WTC11 (cell line): ENCODE measurements at regions not wholly inside any gene's neighbourhood (a gene's known extent, or its start where the extent isn't known, plus 50 kb on each side); places are given as distances from the start of the nearest gene placed in this dataset.

ENCODE experiments used
- ATAC-seq: fragments of 200-7000 bp; cut with Tn5 transposase; 2 replicates; pipeline ENCODE4 v1.10.0; 2021; ENCODE audit warnings: mild to moderate bottlenecking, moderate library complexity
- CTCF ChIA-PET: fragments of 300-600 bp; sonication (Branson Sonifier 250); formaldehyde crosslinking; loops from one replicate; lab custom pipeline; 2021; ENCODE audit warnings: antibody characterized with exemption; lab: Charles Lee
- POLR2A ChIA-PET: fragments of 350-600 bp; sonication (Branson Sonifier 250); formaldehyde crosslinking; loops from one replicate; lab custom pipeline; 2021; ENCODE audit warnings: antibody characterized with exemption; lab: Charles Lee
- DNase-seq: peaks from one replicate; pipeline ENCODE4 v3.0.0; 2021; ENCODE audit warnings: low spot score
- H3K27ac Mint-ChIP-seq: 2 replicates; pipeline ENCODE4 v1.8.0; 2021; ENCODE audit warnings: mixed read lengths
- H3K27me3 Mint-ChIP-seq: 2 replicates; pipeline ENCODE4 v1.8.0; 2021; ENCODE audit warnings: low read depth, mild to moderate bottlenecking, moderate library complexity, mixed read lengths
- H3K36me3 Mint-ChIP-seq: 2 replicates; pipeline ENCODE4 v1.8.0; 2021; ENCODE audit warnings: mixed read lengths
- H3K4me1 Mint-ChIP-seq: 2 replicates; pipeline ENCODE4 v1.8.0; 2022; ENCODE audit warnings: mixed read lengths
- H3K4me3 Mint-ChIP-seq: 2 replicates; pipeline ENCODE4 v1.8.0; 2021; ENCODE audit warnings: mild to moderate bottlenecking, moderate library complexity, mixed read lengths
- H3K9me3 Mint-ChIP-seq: 2 replicates; pipeline ENCODE4 v1.8.0; 2021; ENCODE audit warnings: mixed read lengths
- ATF2 ChIP-seq: sonication (generic); formaldehyde crosslinking; IDR thresholded peaks from 2 replicates; pipeline ENCODE4 v1.8.1; 2022; ENCODE audit warnings: low read depth, missing genetic modification reagents, borderline replicate concordance
- CDX4 ChIP-seq: fragments of 250-450 bp; sonication (Bioruptor Pico); IDR thresholded peaks from 2 replicates; pipeline ENCODE4 v1.9.0; 2021; ENCODE audit warnings: moderate library complexity, mild to moderate bottlenecking, inconsistent platforms, borderline replicate concordance
- CREB1 ChIP-seq: sonication (generic); formaldehyde crosslinking; IDR thresholded peaks from 2 replicates; pipeline ENCODE4 v1.8.0; 2023; ENCODE audit warnings: mild to moderate bottlenecking, missing genetic modification reagents
- CTCF ChIP-seq: fragments of 200-600 bp; IDR thresholded peaks from 2 replicates; pipeline ENCODE4 v1.8.0; 2022; ENCODE audit warnings: antibody characterized with exemption
- E2F5 ChIP-seq: sonication (generic); formaldehyde crosslinking; IDR thresholded peaks from 2 replicates; pipeline ENCODE4 v1.8.1; 2022; ENCODE audit warnings: mild to moderate bottlenecking, moderate library complexity, missing genetic modification reagents
- ELF4 ChIP-seq: sonication (generic); formaldehyde crosslinking; IDR thresholded peaks from 2 replicates; pipeline ENCODE4 v1.8.1; 2022; ENCODE audit warnings: low read depth, mild to moderate bottlenecking, moderate library complexity, missing genetic modification reagents
- ESRRA ChIP-seq: sonication (generic); formaldehyde crosslinking; IDR thresholded peaks from 2 replicates; pipeline ENCODE4 v1.8.1; 2022; ENCODE audit warnings: mild to moderate bottlenecking, missing genetic modification reagents, borderline replicate concordance
- ETV6 ChIP-seq: sonication (generic); formaldehyde crosslinking; IDR thresholded peaks from 2 replicates; pipeline ENCODE4 v1.8.1; 2022; ENCODE audit warnings: mild to moderate bottlenecking, missing genetic modification reagents
- FOXK1 ChIP-seq: sonication (generic); formaldehyde crosslinking; IDR thresholded peaks from 2 replicates; pipeline ENCODE4 v1.8.0; 2022; ENCODE audit warnings: mild to moderate bottlenecking, moderate library complexity, missing genetic modification reagents
- FOXP1 ChIP-seq: sonication (generic); formaldehyde crosslinking; IDR thresholded peaks from 2 replicates; pipeline ENCODE4 v1.8.0; 2022; ENCODE audit warnings: missing genetic modification reagents, mild to moderate bottlenecking, moderate library complexity, borderline replicate concordance
- FOXP4 ChIP-seq: sonication (generic); formaldehyde crosslinking; IDR thresholded peaks from 2 replicates; pipeline ENCODE4 v1.8.0; 2022; ENCODE audit warnings: mild to moderate bottlenecking, missing genetic modification reagents
- GTF2I ChIP-seq: fragments of 250-450 bp; sonication (Bioruptor Pico); conservative IDR thresholded peaks from 2 replicates; pipeline ENCODE4 v1.4.0; 2021; ENCODE audit warnings: mild to moderate bottlenecking
- KAT7 ChIP-seq: sonication (generic); formaldehyde crosslinking; IDR thresholded peaks from 2 replicates; pipeline ENCODE4 v1.8.1; 2023; ENCODE audit warnings: missing genetic modification reagents, mild to moderate bottlenecking, borderline replicate concordance
- MAX ChIP-seq: sonication (generic); formaldehyde crosslinking; IDR thresholded peaks from 2 replicates; pipeline ENCODE4 v1.8.0; 2022; ENCODE audit warnings: mild to moderate bottlenecking, missing genetic modification reagents
- NFE2L1 ChIP-seq: sonication (generic); formaldehyde crosslinking; IDR thresholded peaks from 2 replicates; pipeline ENCODE4 v1.8.1; 2023; ENCODE audit warnings: missing genetic modification reagents
- SOX15 ChIP-seq: fragments of 250-450 bp; sonication (Bioruptor Pico); IDR thresholded peaks from 2 replicates; pipeline ENCODE4 v1.9.0; 2021; ENCODE audit warnings: mild to moderate bottlenecking
- TEAD1 ChIP-seq: sonication (generic); formaldehyde crosslinking; IDR thresholded peaks from 2 replicates; pipeline ENCODE4 v1.8.0; 2022; ENCODE audit warnings: mild to moderate bottlenecking, missing genetic modification reagents
- TP53 ChIP-seq: sonication (generic); formaldehyde crosslinking; IDR thresholded peaks from 2 replicates; pipeline ENCODE4 v1.8.1; 2023; ENCODE audit warnings: mild to moderate bottlenecking, missing genetic modification reagents
- ZBTB43 ChIP-seq: sonication (generic); formaldehyde crosslinking; IDR thresholded peaks from 2 replicates; pipeline ENCODE4 v1.8.1; 2023; ENCODE audit warnings: mild to moderate bottlenecking, missing genetic modification reagents
- ZNF263 ChIP-seq: sonication (generic); formaldehyde crosslinking; IDR thresholded peaks from 2 replicates; pipeline ENCODE4 v1.8.1; 2022; ENCODE audit warnings: low read depth, mild to moderate bottlenecking, moderate library complexity, missing genetic modification reagents
- ZNF396 ChIP-seq: fragments of 250-450 bp; sonication (Bioruptor Pico); IDR thresholded peaks from 2 replicates; pipeline ENCODE4 v1.8.0; 2021; ENCODE audit warnings: mild to moderate bottlenecking, moderate library complexity, borderline replicate concordance
- ZNF423 ChIP-seq: fragments of 250-450 bp; sonication (Bioruptor Pico); IDR thresholded peaks from 2 replicates; pipeline ENCODE4 v2.1.2; 2022; ENCODE audit warnings: mild to moderate bottlenecking, moderate library complexity

GRCh38 chr2:59833941-59834340 lies 719.5 kb downstream of the BCL11A start:
- no peak for DNase-seq
- Mint-ChIP-seq H3K4me3 (no peak overlapping the region), H3K9me3 (peaks cover 7% of the 10 kb centered on the region), H3K27me3 (no peaks in the 10 kb centered on the region; the same call in 1 of the 2 replicates), H3K36me3 (peaks cover 4% of the 10 kb centered on the region), H3K27ac (no peak overlapping the region), H3K4me1 (no peaks in the 10 kb centered on the region)
- ATAC-seq: no peak
- ChIA-PET CTCF (no interaction called here), POLR2A (no interaction called here)
- TF ChIP-seq CTCF: no peak
- no peak for TF ChIP-seq MAX (CRISPR knock-in tag)
- TF ChIP-seq CDX4 (CRISPR knock-in tag): no peak
- no peak for TF ChIP-seq ZBTB43
- TF ChIP-seq TEAD1: no peak
- TF ChIP-seq CREB1 (CRISPR knock-in tag): no peak
- no peak for TF ChIP-seq ZNF423 (CRISPR knock-in tag)
- TF ChIP-seq KAT7 (CRISPR knock-in tag): no peak
- TF ChIP-seq ESRRA (CRISPR knock-in tag): no peak

GRCh38 chr2:59830601-59831000 lies 722.9 kb downstream of the BCL11A start:
- ChIA-PET POLR2A (no interaction called here), CTCF (no interaction called here)
- no peak for DNase-seq
- Mint-ChIP-seq H3K9me3 (peaks cover 7% of the 10 kb centered on the region), H3K4me3 (no peak overlapping the region), H3K27me3 (no peaks in the 10 kb centered on the region; the same call in 1 of the 2 replicates), H3K4me1 (no peaks in the 10 kb centered on the region), H3K27ac (no peak overlapping the region), H3K36me3 (peaks cover 4% of the 10 kb centered on the region)
- TF ChIP-seq FOXP4 (CRISPR knock-in tag): no peak
- no peak for ATAC-seq

- ChIA-PET POLR2A (no interaction called here), CTCF (no interaction called here)
- Mint-ChIP-seq H3K4me3 (no peak overlapping the region), H3K27me3 (no peaks in the 10 kb centered on the region; the same call in 1 of the 2 replicates), H3K27ac (no peak overlapping the region), H3K9me3 (peaks cover 3% of the 10 kb centered on the region), H3K4me1 (no peaks in the 10 kb centered on the region), H3K36me3 (peaks cover 3% of the 10 kb centered on the region)
- ATAC-seq: no peak
- no peak for DNase-seq
- TF ChIP-seq ZNF423 (CRISPR knock-in tag) (no peak), NFE2L1 (CRISPR knock-in tag) (no peak), E2F5 (CRISPR knock-in tag) (no peak), ELF4 (CRISPR knock-in tag) (no peak), TP53 (CRISPR knock-in tag) (no peak), ATF2 (CRISPR knock-in tag) (no peak), ZNF263 (no peak), GTF2I (no peak), FOXP1 (CRISPR knock-in tag) (no peak), FOXK1 (CRISPR knock-in tag) (no peak), ETV6 (no peak), SOX15 (CRISPR knock-in tag) (no peak), KAT7 (CRISPR knock-in tag) (no peak), ZNF396 (CRISPR knock-in tag) (no peak)
Observed at GRCh38 chr2:59827677-59828076, 725.8 kb downstream of the BCL11A start.
